ENCODE measurements at regions not wholly inside any gene's neighbourhood (a gene's known extent, or its start where the extent isn't known, plus 50 kb on each side); places are given as distances from the start of the nearest gene placed in this dataset.

DNA sequence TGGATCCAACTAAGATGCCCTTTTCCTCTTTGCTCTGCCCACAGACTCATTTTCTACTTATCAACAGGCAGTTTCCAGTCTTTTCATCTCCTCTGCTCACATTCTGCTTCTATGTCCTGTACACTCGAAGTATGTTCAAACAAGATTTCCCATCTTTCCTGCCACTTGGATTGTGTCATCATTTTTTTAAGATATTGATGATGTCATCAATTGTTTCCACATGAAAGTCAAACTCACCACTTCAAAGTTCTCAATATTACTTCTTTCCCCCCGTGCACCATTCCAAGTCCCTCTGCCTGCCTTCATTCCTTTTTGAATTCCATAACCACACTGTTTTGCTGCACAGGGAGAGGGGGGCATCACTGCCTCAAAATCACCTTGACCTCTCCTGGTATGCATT, 175.0 kb upstream of the RFX3 start:
- WGBS (ENCODE audit: extremely low coverage, insufficient coverage, low lambda C conversion rate) = no CpG with 5 or more reads among the region's 2 CpGs
- Histone ChIP-seq H3K36me3 (ENCODE audit: control insufficient read depth, insufficient read depth, low read length) (no peaks in the 10 kb centered on the region), H2BK15ac (replicated peaks; ENCODE audit: low read depth) (no peak overlapping the region), H3K79me1 (ENCODE audit: low read length) (no peaks in the 10 kb centered on the region), H3K4me3 (ENCODE audit: low read length) (no peak overlapping the region), H3K18ac (ENCODE audit: low read length) (no peak overlapping the region), H3K27me3 (ENCODE audit: insufficient read depth, low read length, poor library complexity) (no peaks in the 10 kb centered on the region), H3K4me2 (ENCODE audit: low read length) (no peak overlapping the region), H3K9ac (ENCODE audit: low read length) (no peak overlapping the region), H3K4me1 (ENCODE audit: control insufficient read depth, low read depth, low read length) (peaks cover 5% of the 10 kb centered on the region), H2BK120ac (ENCODE audit: low read depth, low read length) (no peak overlapping the region), H2AK5ac (ENCODE audit: low read length) (no peak overlapping the region), H2BK5ac (ENCODE audit: low read length) (no peak overlapping the region), H3K23ac (ENCODE audit: low read length) (no peak overlapping the region), H4K5ac (ENCODE audit: low read length) (no peak overlapping the region), H4K8ac (ENCODE audit: low read depth, low read length) (no peak overlapping the region), H3K27ac (ENCODE audit: low read depth, low read length) (no peak overlapping the region), H3K79me2 (ENCODE audit: control insufficient read depth, insufficient read depth, low read length) (no peaks in the 10 kb centered on the region), H3K56ac (ENCODE audit: low read length) (no peak overlapping the region), H3K4ac (ENCODE audit: low read depth, low read length) (no peak overlapping the region)
- DNase-seq = no peak

- peaks cover 5% of the 10 kb centered on the region for H3K4me1 ChIP-seq (ENCODE audit: control insufficient read depth, low read depth, low read length)
- H3K4ac ChIP-seq (ENCODE audit: low read depth, low read length) = no peak overlapping the region
Observed at GRCh38 chr9:3699883-3700282, 174.1 kb upstream of the RFX3 start.

DNA sequence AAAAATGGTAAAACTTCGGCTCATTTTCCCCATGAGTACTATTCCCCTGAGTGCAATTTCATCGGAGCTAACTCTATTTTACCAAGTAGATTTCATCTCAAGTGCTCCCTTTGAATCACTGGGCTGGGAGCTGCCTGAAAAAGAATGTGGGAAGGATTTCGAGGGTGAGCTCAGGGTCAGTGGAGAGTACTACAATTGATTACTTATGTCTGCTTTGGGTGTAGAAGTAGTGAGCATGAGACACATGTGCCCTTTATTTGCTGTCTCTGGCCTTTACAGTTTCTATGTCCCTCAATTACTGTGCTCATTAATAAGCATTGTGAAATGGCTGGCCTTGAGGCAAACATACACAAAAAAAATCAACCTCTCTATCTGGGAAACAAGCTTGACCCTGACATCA, 172.7 kb upstream of the RFX3 start:
- Histone ChIP-seq H4K8ac (ENCODE audit: low read depth, low read length) (no peak overlapping the region), H3K27me3 (ENCODE audit: insufficient read depth, low read length, poor library complexity) (no peaks in the 10 kb centered on the region), H3K4me1 (ENCODE audit: control insufficient read depth, low read depth, low read length) (peaks cover 5% of the 10 kb centered on the region), H4K5ac (ENCODE audit: low read length) (no peak overlapping the region), H2BK15ac (replicated peaks; ENCODE audit: low read depth) (no peak overlapping the region), H3K79me2 (ENCODE audit: control insufficient read depth, insufficient read depth, low read length) (no peaks in the 10 kb centered on the region), H3K18ac (ENCODE audit: low read length) (no peak overlapping the region), H3K4me3 (ENCODE audit: low read length) (no peak overlapping the region), H3K23ac (ENCODE audit: low read length) (no peak overlapping the region), H3K56ac (ENCODE audit: low read length) (no peak overlapping the region), H2BK120ac (ENCODE audit: low read depth, low read length) (no peak overlapping the region), H3K9ac (ENCODE audit: low read length) (no peak overlapping the region), H3K36me3 (ENCODE audit: control insufficient read depth, insufficient read depth, low read length) (no peaks in the 10 kb centered on the region), H2BK5ac (ENCODE audit: low read length) (no peak overlapping the region), H3K4ac (ENCODE audit: low read depth, low read length) (no peak overlapping the region), H2AK5ac (ENCODE audit: low read length) (no peak overlapping the region), H3K79me1 (ENCODE audit: low read length) (no peaks in the 10 kb centered on the region), H3K27ac (ENCODE audit: low read depth, low read length) (no peak overlapping the region), H3K4me2 (ENCODE audit: low read length) (no peak overlapping the region)
- DNase-seq = no peak
- no CpG with 5 or more reads among the region's 3 CpGs for WGBS (ENCODE audit: extremely low coverage, insufficient coverage, low lambda C conversion rate)

More at GRCh38 chr9:3699883-3700282, 174.1 kb upstream of the RFX3 start:
- Histone ChIP-seq H2BK15ac (replicated peaks; ENCODE audit: low read depth) (no peak overlapping the region), H2AK5ac (ENCODE audit: low read length) (no peak overlapping the region), H2BK5ac (ENCODE audit: low read length) (no peak overlapping the region), H4K5ac (ENCODE audit: low read length) (no peak overlapping the region), H3K4me3 (ENCODE audit: low read length) (no peak overlapping the region), H2BK120ac (ENCODE audit: low read depth, low read length) (no peak overlapping the region), H3K79me1 (ENCODE audit: low read length) (no peaks in the 10 kb centered on the region), H3K36me3 (ENCODE audit: control insufficient read depth, insufficient read depth, low read length) (no peaks in the 10 kb centered on the region), H4K8ac (ENCODE audit: low read depth, low read length) (no peak overlapping the region), H3K18ac (ENCODE audit: low read length) (no peak overlapping the region), H3K56ac (ENCODE audit: low read length) (no peak overlapping the region), H3K4me2 (ENCODE audit: low read length) (no peak overlapping the region), H3K79me2 (ENCODE audit: control insufficient read depth, insufficient read depth, low read length) (no peaks in the 10 kb centered on the region), H3K27ac (ENCODE audit: low read depth, low read length) (no peak overlapping the region), H3K23ac (ENCODE audit: low read length) (no peak overlapping the region), H3K9ac (ENCODE audit: low read length) (no peak overlapping the region), H3K27me3 (ENCODE audit: insufficient read depth, low read length, poor library complexity) (no peaks in the 10 kb centered on the region)
- WGBS (ENCODE audit: extremely low coverage, insufficient coverage, low lambda C conversion rate) = no CpG with 5 or more reads among the region's 3 CpGs
- no peak for DNase-seq

- no peak overlapping the region for H4K8ac ChIP-seq (ENCODE audit: low read depth, low read length)
- no peak overlapping the region for H3K23ac ChIP-seq (ENCODE audit: low read length)
- peak; percentile 14 for DNase-seq
- H3K27ac ChIP-seq (ENCODE audit: low read depth, low read length) = no peak overlapping the region
- no peak overlapping the region for H3K18ac ChIP-seq (ENCODE audit: low read length)
- no peak overlapping the region for H3K9ac ChIP-seq (ENCODE audit: low read length)
- H3K79me1 ChIP-seq (ENCODE audit: low read length) = no peaks in the 10 kb centered on the region
- no peak overlapping the region for H2BK15ac ChIP-seq (replicated peaks; ENCODE audit: low read depth)
- H3K4me1 ChIP-seq (ENCODE audit: control insufficient read depth, low read depth, low read length) = peaks cover 5% of the 10 kb centered on the region
- H4K5ac ChIP-seq (ENCODE audit: low read length) = no peak overlapping the region
- H3K79me2 ChIP-seq (ENCODE audit: control insufficient read depth, insufficient read depth, low read length) = no peaks in the 10 kb centered on the region
- H3K4ac ChIP-seq (ENCODE audit: low read depth, low read length) = no peak overlapping the region
- no peaks in the 10 kb centered on the region for H3K27me3 ChIP-seq (ENCODE audit: insufficient read depth, low read length, poor library complexity)
- no peak overlapping the region for H2BK120ac ChIP-seq (ENCODE audit: low read depth, low read length)
- no peak overlapping the region for H3K4me3 ChIP-seq (ENCODE audit: low read length)
- WGBS (ENCODE audit: extremely low coverage, insufficient coverage, low lambda C conversion rate) = no CpG with 5 or more reads among the region's 3 CpGs
- no peak overlapping the region for H2BK5ac ChIP-seq (ENCODE audit: low read length)
- no peak overlapping the region for H2AK5ac ChIP-seq (ENCODE audit: low read length)
- no peaks in the 10 kb centered on the region for H3K36me3 ChIP-seq (ENCODE audit: control insufficient read depth, insufficient read depth, low read length)
- no peak overlapping the region for H3K56ac ChIP-seq (ENCODE audit: low read length)
- H3K4me2 ChIP-seq (ENCODE audit: low read length) = no peak overlapping the region
Observed at GRCh38 chr9:3698076-3698475, 172.3 kb upstream of the RFX3 start.

DNA sequence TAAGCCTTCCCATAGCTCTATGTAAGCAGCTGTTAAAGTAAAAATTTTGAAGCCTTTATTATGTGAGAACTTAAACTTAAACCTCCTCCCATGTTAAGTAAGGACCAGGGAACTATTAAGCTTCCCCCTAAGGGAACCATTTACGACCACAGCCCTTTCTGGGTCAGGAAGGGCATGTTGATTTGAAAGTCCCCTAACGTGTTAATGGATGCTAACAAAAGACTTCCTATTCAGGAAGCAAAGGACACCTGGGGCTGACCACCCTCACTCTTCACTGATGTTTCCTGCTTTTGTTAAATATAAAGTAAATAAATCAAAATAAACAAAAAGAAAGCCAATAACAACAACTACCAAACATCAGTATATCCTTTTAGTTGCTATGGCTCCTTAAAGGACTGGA, 170.6 kb upstream of the RFX3 start:
- DNase-seq = peak; percentile 35
- H3K79me2 ChIP-seq (ENCODE audit: control insufficient read depth, insufficient read depth, low read length) = no peaks in the 10 kb centered on the region
- no peaks in the 10 kb centered on the region for H3K79me1 ChIP-seq (ENCODE audit: low read length)
- H3K18ac ChIP-seq (ENCODE audit: low read length) = no peak overlapping the region
- no peak overlapping the region for H4K5ac ChIP-seq (ENCODE audit: low read length)
- H3K56ac ChIP-seq (ENCODE audit: low read length) = no peak overlapping the region
- no peaks in the 10 kb centered on the region for H3K36me3 ChIP-seq (ENCODE audit: control insufficient read depth, insufficient read depth, low read length)
- no peak overlapping the region for H3K27ac ChIP-seq (ENCODE audit: low read depth, low read length)
- no peak overlapping the region for H4K8ac ChIP-seq (ENCODE audit: low read depth, low read length)
- no peak overlapping the region for H2BK15ac ChIP-seq (replicated peaks; ENCODE audit: low read depth)
- no peak overlapping the region for H3K4ac ChIP-seq (ENCODE audit: low read depth, low read length)
- no peak overlapping the region for H3K4me3 ChIP-seq (ENCODE audit: low read length)
- H3K4me1 ChIP-seq (ENCODE audit: control insufficient read depth, low read depth, low read length) = peaks cover 5% of the 10 kb centered on the region
- no CpG with 5 or more reads among the region's 2 CpGs for WGBS (ENCODE audit: extremely low coverage, insufficient coverage, low lambda C conversion rate)
- H3K27me3 ChIP-seq (ENCODE audit: insufficient read depth, low read length, poor library complexity) = no peaks in the 10 kb centered on the region
- no peak overlapping the region for H2BK120ac ChIP-seq (ENCODE audit: low read depth, low read length)
- H2BK5ac ChIP-seq (ENCODE audit: low read length) = no peak overlapping the region
- no peak overlapping the region for H3K23ac ChIP-seq (ENCODE audit: low read length)
- H2AK5ac ChIP-seq (ENCODE audit: low read length) = no peak overlapping the region
- H3K9ac ChIP-seq (ENCODE audit: low read length) = no peak overlapping the region
- H3K4me2 ChIP-seq (ENCODE audit: low read length) = no peak overlapping the region

- H4K5ac ChIP-seq (ENCODE audit: low read length) = no peak overlapping the region
- H3K4me2 ChIP-seq (ENCODE audit: low read length) = no peak overlapping the region
- H2AK5ac ChIP-seq (ENCODE audit: low read length) = no peak overlapping the region
- DNase-seq = peak; percentile 31
- H2BK5ac ChIP-seq (ENCODE audit: low read length) = no peak overlapping the region
- H3K79me1 ChIP-seq (ENCODE audit: low read length) = no peaks in the 10 kb centered on the region
- no peak overlapping the region for H4K8ac ChIP-seq (ENCODE audit: low read depth, low read length)
- WGBS (ENCODE audit: extremely low coverage, insufficient coverage, low lambda C conversion rate) = no CpG with 5 or more reads among the region's 1 CpG
- no peak overlapping the region for H3K27ac ChIP-seq (ENCODE audit: low read depth, low read length)
- H3K36me3 ChIP-seq (ENCODE audit: control insufficient read depth, insufficient read depth, low read length) = no peaks in the 10 kb centered on the region
- no peak overlapping the region for H3K9ac ChIP-seq (ENCODE audit: low read length)
- no peak overlapping the region for H3K18ac ChIP-seq (ENCODE audit: low read length)
- no peak overlapping the region for H2BK120ac ChIP-seq (ENCODE audit: low read depth, low read length)
- H3K4me3 ChIP-seq (ENCODE audit: low read length) = no peak overlapping the region
- H3K23ac ChIP-seq (ENCODE audit: low read length) = no peak overlapping the region
- H3K27me3 ChIP-seq (ENCODE audit: insufficient read depth, low read length, poor library complexity) = no peaks in the 10 kb centered on the region
- H2BK15ac ChIP-seq (replicated peaks; ENCODE audit: low read depth) = no peak overlapping the region
- H3K79me2 ChIP-seq (ENCODE audit: control insufficient read depth, insufficient read depth, low read length) = no peaks in the 10 kb centered on the region
- H3K4ac ChIP-seq (ENCODE audit: low read depth, low read length) = no peak overlapping the region
- H3K56ac ChIP-seq (ENCODE audit: low read length) = no peak overlapping the region
- peaks cover 5% of the 10 kb centered on the region for H3K4me1 ChIP-seq (ENCODE audit: control insufficient read depth, low read depth, low read length)
Observed at GRCh38 chr9:3692606-3693005, 166.8 kb upstream of the RFX3 start.

Measured in mesendoderm (in vitro differentiated cells).